Aorta (tissue), 5 donors: ENCODE measurements at regions not wholly inside any gene's neighbourhood (a gene's known extent, or its start where the extent isn't known, plus 50 kb on each side); places are given as distances from the start of the nearest gene placed in this dataset.

Experiments used
- ATAC-seq: fragments of 200-7000 bp; cut with Tn5 transposase; one replicate; pipeline ENCODE4 v1.9.1; 2022; ENCODE audit warnings: moderate library complexity; ENCODE audit not compliant: low FRiP score
- DNase-seq, 2 donors: peaks; one replicate each; pipeline ENCODE4 v3.0.0-alpha.2; 2020
- H3K27ac ChIP-seq, 2 donors: one replicate each; pipeline ENCODE4 v1.5.1; 2013; ENCODE audit warnings: low read length in 2 of 2, mild to moderate bottlenecking in 2 of 2, moderate library complexity in 2 of 2, control low read depth in 1 of 2, inconsistent platforms in 1 of 2, low read depth in 1 of 2
- H3K27me3 ChIP-seq, 2 donors: one replicate each; pipeline ENCODE4 v1.6.1; 2013; ENCODE audit warnings: control low read depth in 1 of 2, low read length in 1 of 2, mild to moderate bottlenecking in 1 of 2, moderate library complexity in 1 of 2; ENCODE audit not compliant: insufficient read depth in 2 of 2, control insufficient read depth in 1 of 2
- H3K36me3 ChIP-seq, 2 donors: one replicate each; pipeline ENCODE4 v1.6.1; 2013; ENCODE audit warnings: control low read depth in 1 of 2, low read length in 1 of 2, mild to moderate bottlenecking in 1 of 2; ENCODE audit not compliant: insufficient read depth in 2 of 2, control insufficient read depth in 1 of 2
- H3K4me1 ChIP-seq, 2 donors: one replicate each; pipeline ENCODE4 v1.6.1; 2013; ENCODE audit warnings: low read length in 2 of 2, control low read depth in 1 of 2, mild to moderate bottlenecking in 1 of 2, moderate library complexity in 1 of 2; ENCODE audit not compliant: insufficient read depth in 2 of 2, control insufficient read depth in 1 of 2
- H3K4me3 ChIP-seq, 2 donors: one replicate each; pipeline ENCODE4 v1.5.1; 2013; ENCODE audit warnings: low read length in 2 of 2, control low read depth in 1 of 2, mild to moderate bottlenecking in 1 of 2
- H3K9me3 ChIP-seq: one replicate; pipeline ENCODE4 v1.6.1; 2013; ENCODE audit warnings: mild to moderate bottlenecking, low read length; ENCODE audit not compliant: control insufficient read depth
- WGBS, 2 donors: extraction: QIAGEN DNeasy Blood & Tissue Kit; methylation state at CpG; one replicate each; pipeline ENCODE4 v1.1.7; 2013; 5-methylcytosine and 5-hydroxymethylcytosine counted together
- intact Hi-C, 2 donors: fragments of 100-400 bp; cut with DNase I; formaldehyde crosslinking; loops; one replicate each; pipeline versions ENCODE4 v1.14.2 to v1.15.0; 2022
- donor health status: healthy with polysubstance abuse.
- donor health status: Bipolar disorder and iron deficiency.
- donor health status: DM: no; HTN: no; CAD: no.
- donor health status: DM: no; HTN: no; CAD: no.
- donor health status: DM: yes; HTN: yes; CAD: no.

- intact Hi-C loops, result no loop called here
- DNase-seq, result no peak
- no peaks in the 10 kb centered on the region for H3K27me3 ChIP-seq
- H3K4me1 ChIP-seq, result no peaks in the 10 kb centered on the region
- no peak overlapping the region for H3K4me3 ChIP-seq
- 97 to 98% methylated on average over 2 of the region's 2 CpGs for WGBS, 2 donors
- no peak for ATAC-seq
- H3K9me3 ChIP-seq, result no peaks in the 10 kb centered on the region
- no peak overlapping the region for H3K27ac ChIP-seq
- no peaks in the 10 kb centered on the region for H3K36me3 ChIP-seq
Observed at GRCh38 chr2:111626037-111626864, 257.7 kb downstream of the ANAPC1 start.

DNA sequence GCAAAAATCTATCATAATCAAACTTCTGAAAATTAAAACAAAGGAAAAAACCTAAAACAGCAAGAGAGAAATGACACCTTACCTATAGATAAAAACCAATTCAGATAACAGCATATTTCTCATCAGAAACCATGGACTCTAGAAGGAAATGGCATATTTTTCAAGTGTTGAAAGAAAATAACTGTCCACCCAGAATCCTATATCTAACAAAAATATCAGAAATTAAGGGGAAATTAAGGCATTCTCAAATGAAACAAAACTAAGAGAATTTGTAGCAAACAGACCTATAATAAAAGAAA, 257.2 kb downstream of the ANAPC1 start:
- intact Hi-C loops, result no loop called here

DNA sequence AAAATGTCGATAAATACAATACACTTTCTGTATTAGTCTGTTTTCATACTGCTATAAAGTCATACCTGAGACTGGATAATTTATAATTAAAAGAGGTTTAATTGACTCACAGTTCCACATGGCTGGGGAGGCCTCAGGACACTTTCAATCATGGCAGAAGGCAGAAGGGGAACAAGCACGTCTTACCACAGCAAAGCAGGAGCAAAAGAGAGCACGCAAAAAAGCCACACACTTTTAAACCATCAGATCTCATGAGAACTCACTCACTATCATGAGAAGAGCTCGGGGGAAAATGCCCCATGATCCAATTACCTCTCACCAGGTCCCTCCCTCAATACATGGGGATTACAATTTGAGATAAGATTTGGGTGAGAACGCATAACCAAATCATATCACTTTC, 256.7 kb downstream of the ANAPC1 start:
- intact Hi-C loops, result no loop called here
- WGBS, 2 donors, result 93 to 95% methylated on average over 5 of the region's 5 CpGs

More for the DNA sequence above, 257.2 kb downstream of the ANAPC1 start:
- no peaks in the 10 kb centered on the region for H3K36me3 ChIP-seq
- H3K4me3 ChIP-seq, result no peak overlapping the region
- no peak overlapping the region for H3K27ac ChIP-seq
- ATAC-seq (no peak), DNase-seq (no peak)
- peaks cover 0 to 2% of the 10 kb centered on the region in 2 donors for H3K4me1 ChIP-seq
- H3K27me3 ChIP-seq, result no peaks in the 10 kb centered on the region
- no peaks in the 10 kb centered on the region for H3K9me3 ChIP-seq

GRCh38 chr2:111628221-111628620, 255.8 kb downstream of the ANAPC1 start:
- 95% methylated on average over 1 of the region's 1 CpG for WGBS, 2 donors
- Histone ChIP-seq H3K27me3 (no peaks in the 10 kb centered on the region), H3K9me3 (no peaks in the 10 kb centered on the region), H3K27ac (no peak overlapping the region), H3K4me3 (no peak overlapping the region), H3K4me1 (peaks cover 2 to 4% of the 10 kb centered on the region in 2 donors), H3K36me3 (no peaks in the 10 kb centered on the region)
- intact Hi-C loops, result no loop called here
- DNase-seq, result no peak
- ATAC-seq, result no peak

More for the DNA sequence above, 256.7 kb downstream of the ANAPC1 start:
- no peak for ATAC-seq
- Histone ChIP-seq H3K4me1 (peaks cover 0 to 2% of the 10 kb centered on the region in 2 donors), H3K9me3 (no peaks in the 10 kb centered on the region), H3K27me3 (no peaks in the 10 kb centered on the region), H3K27ac (no peak overlapping the region), H3K36me3 (no peaks in the 10 kb centered on the region), H3K4me3 (no peak overlapping the region)
- no peak for DNase-seq

DNA sequence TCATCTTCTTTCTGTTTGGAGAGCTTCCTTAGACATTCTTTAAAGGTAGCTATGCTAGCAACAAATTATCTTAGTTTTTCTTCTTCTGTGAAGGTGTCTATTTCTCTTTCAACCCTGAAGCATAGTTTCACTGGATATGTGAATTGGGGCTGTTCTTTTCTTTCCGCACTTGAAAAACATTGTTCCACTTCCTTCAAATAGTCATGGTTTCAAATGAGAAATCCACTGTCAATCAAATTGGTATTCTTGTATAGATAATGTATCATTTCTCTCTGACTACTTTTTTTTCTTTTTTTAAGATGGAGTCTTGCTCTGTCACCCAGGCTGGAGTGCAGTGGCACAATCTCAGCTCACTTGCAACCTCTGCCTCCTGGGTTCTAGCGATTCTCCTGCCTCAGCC, 254.0 kb downstream of the ANAPC1 start:
- intact Hi-C loops, result no loop called here
- H3K27ac ChIP-seq, result no peak overlapping the region
- WGBS, 2 donors, result 96 to 98% methylated on average over 2 of the region's 2 CpGs
- ATAC-seq, result no peak
- no peaks in the 10 kb centered on the region for H3K9me3 ChIP-seq
- peaks cover 2 to 4% of the 10 kb centered on the region in 2 donors for H3K4me1 ChIP-seq
- H3K4me3 ChIP-seq, result no peak overlapping the region
- DNase-seq, result no peak
- H3K36me3 ChIP-seq, result no peaks in the 10 kb centered on the region
- H3K27me3 ChIP-seq, result no peaks in the 10 kb centered on the region

- WGBS, 2 donors, result 85 to 89% methylated on average over 4 of the region's 4 CpGs
- no peak for ATAC-seq
- Histone ChIP-seq H3K27me3 (no peaks in the 10 kb centered on the region), H3K36me3 (no peaks in the 10 kb centered on the region), H3K9me3 (no peaks in the 10 kb centered on the region), H3K27ac (no peak overlapping the region), H3K4me3 (no peak overlapping the region), H3K4me1 (peaks cover 2 to 4% of the 10 kb centered on the region in 2 donors)
- intact Hi-C loops, result no loop called here
- DNase-seq, result no peak
Observed at GRCh38 chr2:111632661-111633060, 251.3 kb downstream of the ANAPC1 start.

- no peaks in the 10 kb centered on the region for H3K36me3 ChIP-seq
- intact Hi-C loops, result no loop called here
- no peak overlapping the region for H3K27ac ChIP-seq
- no peaks in the 10 kb centered on the region for H3K27me3 ChIP-seq
- WGBS, 2 donors, result 84 to 96% methylated on average over 2 of the region's 2 CpGs
- H3K4me1 ChIP-seq, result peaks cover 2 to 4% of the 10 kb centered on the region in 2 donors
- ATAC-seq (no peak), DNase-seq (no peak)
- no peaks in the 10 kb centered on the region for H3K9me3 ChIP-seq
- no peak overlapping the region for H3K4me3 ChIP-seq
Observed at GRCh38 chr2:111633189-111633588, 250.8 kb downstream of the ANAPC1 start.

DNA sequence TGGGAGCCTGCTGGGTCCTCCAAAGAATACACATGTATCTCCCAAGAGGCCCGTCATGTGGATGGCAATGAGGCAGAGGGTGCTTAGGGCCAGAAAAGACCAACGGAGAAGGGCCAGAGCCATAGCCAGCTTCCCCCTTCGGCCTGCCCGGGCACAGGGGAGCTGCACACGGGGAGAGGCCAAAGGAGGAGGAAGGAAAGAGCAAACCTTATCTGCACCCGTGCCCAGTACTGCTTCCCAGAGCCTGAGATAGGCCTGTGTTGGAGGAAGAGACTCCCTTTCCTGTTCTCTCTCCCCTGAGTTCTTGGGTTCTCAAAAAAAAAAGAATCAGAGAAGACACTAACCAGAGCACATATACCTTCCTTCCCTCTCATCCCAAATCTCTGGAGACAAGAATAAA, 250.3 kb downstream of the ANAPC1 start:
- Histone ChIP-seq H3K27me3 (no peaks in the 10 kb centered on the region), H3K9me3 (no peaks in the 10 kb centered on the region), H3K4me1 (peaks cover 2 to 4% of the 10 kb centered on the region in 2 donors), H3K27ac (no peak overlapping the region), H3K4me3 (no peak overlapping the region), H3K36me3 (no peaks in the 10 kb centered on the region)
- DNase-seq, result no peak
- intact Hi-C loops, result no loop called here
- no peak for ATAC-seq
- 61 to 76% methylated on average over 6 of the region's 6 CpGs for WGBS, 2 donors

- Histone ChIP-seq H3K4me1 (peaks cover 2 to 4% of the 10 kb centered on the region in 2 donors), H3K27me3 (no peaks in the 10 kb centered on the region), H3K27ac (no peak overlapping the region), H3K4me3 (no peak overlapping the region), H3K36me3 (no peaks in the 10 kb centered on the region), H3K9me3 (no peaks in the 10 kb centered on the region)
- intact Hi-C loops, result no loop called here
- ATAC-seq (no peak), DNase-seq (no peak)
- 91 to 96% methylated on average over 2 of the region's 2 CpGs for WGBS, 2 donors
Observed at GRCh38 chr2:111634050-111634794, 249.8 kb downstream of the ANAPC1 start.
